ENCODE measurements at regions not wholly inside any gene's neighbourhood (a gene's known extent, or its start where the extent isn't known, plus 50 kb on each side); places are given as distances from the start of the nearest gene placed in this dataset.

GRCh38 chr15:72936237-72936636 is 116.0 kb upstream of the NEO1 start:
- Histone ChIP-seq H3K27ac (ENCODE audit: low read depth in 1 of 2, low read length in 1 of 2) (no peak overlapping the region), H3K36me3 (ENCODE audit: control insufficient read depth in 2 of 2, insufficient read depth in 2 of 2, low read length in 1 of 2) (no peaks in the 10 kb centered on the region), H3K4me3 (ENCODE audit: low read length in 2 of 2) (no peak overlapping the region), H3K27me3 (ENCODE audit: control insufficient read depth in 2 of 2, insufficient read depth in 1 of 2, low read length in 1 of 2) (no peaks in the 10 kb centered on the region), H3K4me1 (ENCODE audit: control insufficient read depth in 2 of 2, insufficient read depth in 2 of 2, low read length in 2 of 2) (no peaks in the 10 kb centered on the region), H3K9me3 (ENCODE audit: control insufficient read depth in 2 of 2, insufficient read depth in 1 of 2, low read length in 1 of 2) (no peaks in the 10 kb centered on the region)
- WGBS, result 90% methylated on average over 4 of the region's 4 CpGs
- no peak for DNase-seq (ENCODE audit: low read depth in 6 of 9, low spot score in 9 of 9)

- H3K36me3 ChIP-seq (ENCODE audit: control insufficient read depth in 2 of 2, insufficient read depth in 2 of 2, low read length in 1 of 2), result no peaks in the 10 kb centered on the region
- no peaks in the 10 kb centered on the region for H3K4me1 ChIP-seq (ENCODE audit: control insufficient read depth in 2 of 2, insufficient read depth in 2 of 2, low read length in 2 of 2)
- no peaks in the 10 kb centered on the region for H3K9me3 ChIP-seq (ENCODE audit: control insufficient read depth in 2 of 2, insufficient read depth in 1 of 2, low read length in 1 of 2)
- no peak overlapping the region for H3K4me3 ChIP-seq (ENCODE audit: low read length in 2 of 2)
- H3K27ac ChIP-seq (ENCODE audit: low read depth in 1 of 2, low read length in 1 of 2), result no peak overlapping the region
- DNase-seq (ENCODE audit: low read depth in 6 of 9, low spot score in 9 of 9), result no peak
- no peaks in the 10 kb centered on the region for H3K27me3 ChIP-seq (ENCODE audit: control insufficient read depth in 2 of 2, insufficient read depth in 1 of 2, low read length in 1 of 2)
- 72% methylated on average over 2 of the region's 2 CpGs for WGBS
Observed at GRCh38 chr15:72935521-72935920, 116.7 kb upstream of the NEO1 start.

GRCh38 chr15:72934921-72935320 is 117.3 kb upstream of the NEO1 start:
- Histone ChIP-seq H3K4me1 (ENCODE audit: control insufficient read depth in 2 of 2, insufficient read depth in 2 of 2, low read length in 2 of 2) (no peaks in the 10 kb centered on the region), H3K36me3 (ENCODE audit: control insufficient read depth in 2 of 2, insufficient read depth in 2 of 2, low read length in 1 of 2) (no peaks in the 10 kb centered on the region), H3K27me3 (ENCODE audit: control insufficient read depth in 2 of 2, insufficient read depth in 1 of 2, low read length in 1 of 2) (no peaks in the 10 kb centered on the region), H3K27ac (ENCODE audit: low read depth in 1 of 2, low read length in 1 of 2) (no peak overlapping the region), H3K4me3 (ENCODE audit: low read length in 2 of 2) (no peak overlapping the region), H3K9me3 (ENCODE audit: control insufficient read depth in 2 of 2, insufficient read depth in 1 of 2, low read length in 1 of 2) (no peaks in the 10 kb centered on the region)
- DNase-seq (ENCODE audit: low read depth in 6 of 9, low spot score in 9 of 9), result no peak
- WGBS, result 98% methylated on average over 4 of the region's 4 CpGs

- Histone ChIP-seq H3K27me3 (ENCODE audit: control insufficient read depth in 2 of 2, insufficient read depth in 1 of 2, low read length in 1 of 2) (no peaks in the 10 kb centered on the region), H3K4me1 (ENCODE audit: control insufficient read depth in 2 of 2, insufficient read depth in 2 of 2, low read length in 2 of 2) (no peaks in the 10 kb centered on the region), H3K36me3 (ENCODE audit: control insufficient read depth in 2 of 2, insufficient read depth in 2 of 2, low read length in 1 of 2) (no peaks in the 10 kb centered on the region), H3K27ac (ENCODE audit: low read depth in 1 of 2, low read length in 1 of 2) (no peak overlapping the region), H3K4me3 (ENCODE audit: low read length in 2 of 2) (no peak overlapping the region), H3K9me3 (ENCODE audit: control insufficient read depth in 2 of 2, insufficient read depth in 1 of 2, low read length in 1 of 2) (no peaks in the 10 kb centered on the region)
- WGBS, result 52% methylated on average over 3 of the region's 3 CpGs
- DNase-seq (ENCODE audit: low read depth in 6 of 9, low spot score in 9 of 9), result no peak
Observed at GRCh38 chr15:72933976-72934375, 118.3 kb upstream of the NEO1 start.

GRCh38 chr15:72932472-72932871 is 119.8 kb upstream of the NEO1 start:
- no peaks in the 10 kb centered on the region for H3K4me1 ChIP-seq (ENCODE audit: control insufficient read depth in 2 of 2, insufficient read depth in 2 of 2, low read length in 2 of 2)
- 87% methylated on average over 3 of the region's 3 CpGs for WGBS
- H3K9me3 ChIP-seq (ENCODE audit: control insufficient read depth in 2 of 2, insufficient read depth in 1 of 2, low read length in 1 of 2), result no peaks in the 10 kb centered on the region
- no peak overlapping the region for H3K4me3 ChIP-seq (ENCODE audit: low read length in 2 of 2)
- no peaks in the 10 kb centered on the region for H3K36me3 ChIP-seq (ENCODE audit: control insufficient read depth in 2 of 2, insufficient read depth in 2 of 2, low read length in 1 of 2)
- no peaks in the 10 kb centered on the region for H3K27me3 ChIP-seq (ENCODE audit: control insufficient read depth in 2 of 2, insufficient read depth in 1 of 2, low read length in 1 of 2)
- H3K27ac ChIP-seq (ENCODE audit: low read depth in 1 of 2, low read length in 1 of 2), result no peak overlapping the region
- no peak for DNase-seq (ENCODE audit: low read depth in 6 of 9, low spot score in 9 of 9)

- DNase-seq (ENCODE audit: low read depth in 6 of 9, low spot score in 9 of 9), result no peak
- Histone ChIP-seq H3K9me3 (ENCODE audit: control insufficient read depth in 2 of 2, insufficient read depth in 1 of 2, low read length in 1 of 2) (no peaks in the 10 kb centered on the region), H3K27ac (ENCODE audit: low read depth in 1 of 2, low read length in 1 of 2) (no peak overlapping the region), H3K27me3 (ENCODE audit: control insufficient read depth in 2 of 2, insufficient read depth in 1 of 2, low read length in 1 of 2) (no peaks in the 10 kb centered on the region), H3K4me3 (ENCODE audit: low read length in 2 of 2) (no peak overlapping the region), H3K4me1 (ENCODE audit: control insufficient read depth in 2 of 2, insufficient read depth in 2 of 2, low read length in 2 of 2) (no peaks in the 10 kb centered on the region), H3K36me3 (ENCODE audit: control insufficient read depth in 2 of 2, insufficient read depth in 2 of 2, low read length in 1 of 2) (no peaks in the 10 kb centered on the region)
- WGBS, result over 99% methylated on average over 2 of the region's 2 CpGs
Observed at GRCh38 chr15:72927451-72927850, 124.8 kb upstream of the NEO1 start.

- Histone ChIP-seq H3K4me1 (ENCODE audit: control insufficient read depth in 2 of 2, insufficient read depth in 2 of 2, low read length in 2 of 2) (no peaks in the 10 kb centered on the region), H3K27me3 (ENCODE audit: control insufficient read depth in 2 of 2, insufficient read depth in 1 of 2, low read length in 1 of 2) (no peaks in the 10 kb centered on the region), H3K36me3 (ENCODE audit: control insufficient read depth in 2 of 2, insufficient read depth in 2 of 2, low read length in 1 of 2) (no peaks in the 10 kb centered on the region), H3K9me3 (ENCODE audit: control insufficient read depth in 2 of 2, insufficient read depth in 1 of 2, low read length in 1 of 2) (no peaks in the 10 kb centered on the region), H3K27ac (ENCODE audit: low read depth in 1 of 2, low read length in 1 of 2) (no peak overlapping the region), H3K4me3 (ENCODE audit: low read length in 2 of 2) (no peak overlapping the region)
- no peak for DNase-seq (ENCODE audit: low read depth in 6 of 9, low spot score in 9 of 9)
- 85% methylated on average over 2 of the region's 2 CpGs for WGBS
Observed at GRCh38 chr15:72925661-72926060, 126.6 kb upstream of the NEO1 start.

- DNase-seq (ENCODE audit: low read depth in 6 of 9, low spot score in 9 of 9), result no peak
- no peaks in the 10 kb centered on the region for H3K9me3 ChIP-seq (ENCODE audit: control insufficient read depth in 2 of 2, insufficient read depth in 1 of 2, low read length in 1 of 2)
- H3K36me3 ChIP-seq (ENCODE audit: control insufficient read depth in 2 of 2, insufficient read depth in 2 of 2, low read length in 1 of 2), result no peaks in the 10 kb centered on the region
- no peak overlapping the region for H3K4me3 ChIP-seq (ENCODE audit: low read length in 2 of 2)
- H3K4me1 ChIP-seq (ENCODE audit: control insufficient read depth in 2 of 2, insufficient read depth in 2 of 2, low read length in 2 of 2), result no peaks in the 10 kb centered on the region
- no peak overlapping the region for H3K27ac ChIP-seq (ENCODE audit: low read depth in 1 of 2, low read length in 1 of 2)
- WGBS, result 85% methylated on average over 5 of the region's 5 CpGs
- no peaks in the 10 kb centered on the region for H3K27me3 ChIP-seq (ENCODE audit: control insufficient read depth in 2 of 2, insufficient read depth in 1 of 2, low read length in 1 of 2)
Observed at GRCh38 chr15:72923289-72923688, 129.0 kb upstream of the NEO1 start.

GRCh38 chr15:72920551-72920950 is 131.7 kb upstream of the NEO1 start:
- no peaks in the 10 kb centered on the region for H3K36me3 ChIP-seq (ENCODE audit: control insufficient read depth in 2 of 2, insufficient read depth in 2 of 2, low read length in 1 of 2)
- no peaks in the 10 kb centered on the region for H3K4me1 ChIP-seq (ENCODE audit: control insufficient read depth in 2 of 2, insufficient read depth in 2 of 2, low read length in 2 of 2)
- H3K27ac ChIP-seq (ENCODE audit: low read depth in 1 of 2, low read length in 1 of 2), result no peak overlapping the region
- H3K9me3 ChIP-seq (ENCODE audit: control insufficient read depth in 2 of 2, insufficient read depth in 1 of 2, low read length in 1 of 2), result no peaks in the 10 kb centered on the region
- no peak for DNase-seq (ENCODE audit: low read depth in 6 of 9, low spot score in 9 of 9)
- no peak overlapping the region for H3K4me3 ChIP-seq (ENCODE audit: low read length in 2 of 2)
- H3K27me3 ChIP-seq (ENCODE audit: control insufficient read depth in 2 of 2, insufficient read depth in 1 of 2, low read length in 1 of 2), result no peaks in the 10 kb centered on the region

GRCh38 chr15:72919936-72920465 is 132.3 kb upstream of the NEO1 start:
- Histone ChIP-seq H3K4me3 (ENCODE audit: low read length in 2 of 2) (no peak overlapping the region), H3K27ac (ENCODE audit: low read depth in 1 of 2, low read length in 1 of 2) (no peak overlapping the region), H3K4me1 (ENCODE audit: control insufficient read depth in 2 of 2, insufficient read depth in 2 of 2, low read length in 2 of 2) (no peaks in the 10 kb centered on the region), H3K36me3 (ENCODE audit: control insufficient read depth in 2 of 2, insufficient read depth in 2 of 2, low read length in 1 of 2) (no peaks in the 10 kb centered on the region), H3K27me3 (ENCODE audit: control insufficient read depth in 2 of 2, insufficient read depth in 1 of 2, low read length in 1 of 2) (no peaks in the 10 kb centered on the region), H3K9me3 (ENCODE audit: control insufficient read depth in 2 of 2, insufficient read depth in 1 of 2, low read length in 1 of 2) (no peaks in the 10 kb centered on the region)
- WGBS, result 90% methylated on average over 5 of the region's 5 CpGs
- DNase-seq (ENCODE audit: low read depth in 6 of 9, low spot score in 9 of 9), result no peak

All from thymus (tissue), 11 donors.